ENCODE measurements at regions not wholly inside any gene's neighbourhood (a gene's known extent, or its start where the extent isn't known, plus 50 kb on each side); places are given as distances from the start of the nearest gene placed in this dataset.

GRCh38 chr11:113556036-113556435, 80.8 kb upstream of the DRD2 start:
- DNase-seq: no peak
- intact Hi-C loops (cut with DNase I): no loop called here

GRCh38 chr11:113555071-113555619, 79.9 kb upstream of the DRD2 start:
- intact Hi-C loops (cut with DNase I): no loop called here
- DNase-seq: no peak

GRCh38 chr11:113554526-113554925, 79.3 kb upstream of the DRD2 start:
- intact Hi-C loops (cut with DNase I): no loop called here
- no peak for DNase-seq

GRCh38 chr11:113553915-113554314, 78.7 kb upstream of the DRD2 start:
- intact Hi-C loops (cut with DNase I): no loop called here
- DNase-seq: no peak

- no peak for DNase-seq
- intact Hi-C loops (cut with DNase I): no loop called here
These were observed 78.0 kb upstream of the DRD2 start for GRCh38 chr11:113553235-113553634.

- no peak for DNase-seq
- intact Hi-C loops (cut with DNase I): no loop called here
These were observed 77.1 kb upstream of the DRD2 start for GRCh38 chr11:113552271-113552670.

GRCh38 chr11:113551645-113552044, 76.4 kb upstream of the DRD2 start:
- no peak for DNase-seq
- intact Hi-C loops (cut with DNase I): no loop called here

GRCh38 chr11:113549611-113550578, 74.7 kb upstream of the DRD2 start:
- DNase-seq: no peak
- intact Hi-C loops (cut with DNase I): no loop called here

- no peak for DNase-seq
- intact Hi-C loops (cut with DNase I): no loop called here
These were observed 73.9 kb upstream of the DRD2 start for GRCh38 chr11:113549061-113549460.

- intact Hi-C loops (cut with DNase I): no loop called here
- no peak for DNase-seq
These were observed 72.5 kb upstream of the DRD2 start for GRCh38 chr11:113547739-113548138.

- intact Hi-C loops (cut with DNase I): no loop called here
These were observed 71.7 kb upstream of the DRD2 start for GRCh38 chr11:113546757-113547507.

GRCh38 chr11:113542420-113542819, 67.2 kb upstream of the DRD2 start:
- intact Hi-C loops (cut with DNase I): no loop called here
- DNase-seq: no peak

More at GRCh38 chr11:113546757-113547507, 71.7 kb upstream of the DRD2 start:
- no peak for DNase-seq

- intact Hi-C loops (cut with DNase I): no loop called here
These were observed 65.5 kb upstream of the DRD2 start for GRCh38 chr11:113540416-113541330.

GRCh38 chr11:113538451-113539412, 63.5 kb upstream of the DRD2 start:
- no peak for DNase-seq
- intact Hi-C loops (cut with DNase I): loop anchor here (10.0 kb wide), 2 partner anchors 164 to 196 kb away; no protein-coding TSS in a partner anchor

More at GRCh38 chr11:113540416-113541330, 65.5 kb upstream of the DRD2 start:
- DNase-seq: no peak

GRCh38 chr11:113534625-113535024, 59.4 kb upstream of the DRD2 start:
- intact Hi-C loops (cut with DNase I): loop anchor here (10.0 kb wide), 2 partner anchors 160 to 200 kb away; no protein-coding TSS in a partner anchor
- DNase-seq: no peak

- intact Hi-C loops (cut with DNase I): loop anchor here (10.0 kb wide), 2 partner anchors 159 to 201 kb away; no protein-coding TSS in a partner anchor
- DNase-seq: no peak
These were observed 58.2 kb upstream of the DRD2 start for GRCh38 chr11:113533425-113533698.

GRCh38 chr11:113532697-113533424, 57.7 kb upstream of the DRD2 start:
- intact Hi-C loops (cut with DNase I): loop anchor here (1.0 to 10.0 kb wide), 3 partner anchors 158 to 228 kb away; no protein-coding TSS in a partner anchor
- peak; percentile 48 to 96 (median 85) for DNase-seq

Data from posterior cingulate gyrus (tissue), 11 donors.